ENCODE measurements at regions not wholly inside any gene's neighbourhood (a gene's known extent, or its start where the extent isn't known, plus 50 kb on each side); places are given as distances from the start of the nearest gene placed in this dataset.

GRCh38 chr10:53166325-53166724 is 393.7 kb upstream of the MBL2 start:
- Histone ChIP-seq H3K9me3 (ENCODE audit: control insufficient read depth, low read depth, low read length) (no peaks in the 10 kb centered on the region), H3K27me3 (ENCODE audit: control insufficient read depth, extremely low read depth, insufficient read depth, low read length) (no peaks in the 10 kb centered on the region), H3K79me2 (ENCODE audit: control insufficient read depth, insufficient read depth, low read length) (no peaks in the 10 kb centered on the region), H3K36me3 (ENCODE audit: control insufficient read depth in 2 of 2, extremely low read depth in 1 of 2, insufficient read depth in 2 of 2, low read length in 2 of 2) (no peaks in the 10 kb centered on the region), H3K4me3 (ENCODE audit: control insufficient read depth in 2 of 3, extremely low read depth in 1 of 3, insufficient read depth in 2 of 3, low read depth in 1 of 3, low read length in 3 of 3) (no peak overlapping the region), H2AFZ (ENCODE audit: control insufficient read depth, low read length) (no peak overlapping the region), H3K9me1 (ENCODE audit: control insufficient read depth, extremely low read depth, insufficient read depth, low read length) (no peaks in the 10 kb centered on the region), H3K4me1 (ENCODE audit: control insufficient read depth, extremely low read depth, insufficient read depth, low read length) (no peaks in the 10 kb centered on the region), H3K4me2 (ENCODE audit: control insufficient read depth, extremely low read depth, insufficient read depth, low read depth, low read length) (no peak overlapping the region), H3K27ac (ENCODE audit: control insufficient read depth, insufficient read depth, low read length) (no peak overlapping the region), H4K20me1 (ENCODE audit: control insufficient read depth, extremely low read depth, insufficient read depth, low read length) (no peaks in the 10 kb centered on the region), H3K9ac (ENCODE audit: control insufficient read depth, extremely low read depth, insufficient read depth, low read length) (no peak overlapping the region)
- DNase-seq (ENCODE audit: low read depth, low spot score) (no peak), FAIRE-seq (no peak)
- TF ChIP-seq CTCF (optimal IDR thresholded peaks at IDR 0.05 in 1 of 3, IDR thresholded peaks at IDR 0.05 in 1 of 3, conservative IDR thresholded peaks at IDR 0.05 in 1 of 3; ENCODE audit: extremely low read depth in 1 of 3, insufficient read depth in 2 of 3, low read length in 3 of 3) = no peak
- no peak for TF ChIP-seq EZH2 (IDR thresholded peaks at IDR 0.05; ENCODE audit: low read length)
- dilution Hi-C loops (cut with MboI; ENCODE audit: extremely low pct_ligation_motif_present, low sequenced_read_pairs) = no loop called here

GRCh38 chr10:53162856-53163255 is 390.3 kb upstream of the MBL2 start:
- Histone ChIP-seq H3K79me2 (ENCODE audit: control insufficient read depth, insufficient read depth, low read length) (no peaks in the 10 kb centered on the region), H3K36me3 (ENCODE audit: control insufficient read depth in 2 of 2, extremely low read depth in 1 of 2, insufficient read depth in 2 of 2, low read length in 2 of 2) (no peaks in the 10 kb centered on the region), H3K9me3 (ENCODE audit: control insufficient read depth, low read depth, low read length) (no peaks in the 10 kb centered on the region), H3K4me3 (ENCODE audit: control insufficient read depth in 2 of 3, extremely low read depth in 1 of 3, insufficient read depth in 2 of 3, low read depth in 1 of 3, low read length in 3 of 3) (no peak overlapping the region), H4K20me1 (ENCODE audit: control insufficient read depth, extremely low read depth, insufficient read depth, low read length) (no peaks in the 10 kb centered on the region), H3K27me3 (ENCODE audit: control insufficient read depth, extremely low read depth, insufficient read depth, low read length) (no peaks in the 10 kb centered on the region), H3K4me2 (ENCODE audit: control insufficient read depth, extremely low read depth, insufficient read depth, low read depth, low read length) (no peak overlapping the region), H3K4me1 (ENCODE audit: control insufficient read depth, extremely low read depth, insufficient read depth, low read length) (no peaks in the 10 kb centered on the region), H2AFZ (ENCODE audit: control insufficient read depth, low read length) (no peak overlapping the region), H3K9ac (ENCODE audit: control insufficient read depth, extremely low read depth, insufficient read depth, low read length) (no peak overlapping the region), H3K9me1 (ENCODE audit: control insufficient read depth, extremely low read depth, insufficient read depth, low read length) (no peaks in the 10 kb centered on the region), H3K27ac (ENCODE audit: control insufficient read depth, insufficient read depth, low read length) (no peak overlapping the region)
- dilution Hi-C loops (cut with MboI; ENCODE audit: extremely low pct_ligation_motif_present, low sequenced_read_pairs) = no loop called here
- TF ChIP-seq EZH2 (IDR thresholded peaks at IDR 0.05; ENCODE audit: low read length) = no peak
- TF ChIP-seq CTCF (optimal IDR thresholded peaks at IDR 0.05 in 1 of 3, IDR thresholded peaks at IDR 0.05 in 1 of 3, conservative IDR thresholded peaks at IDR 0.05 in 1 of 3; ENCODE audit: extremely low read depth in 1 of 3, insufficient read depth in 2 of 3, low read length in 3 of 3) = no peak
- FAIRE-seq (no peak), DNase-seq (ENCODE audit: low read depth, low spot score) (no peak)
